Esophagus muscularis mucosa (tissue), 3 donors: ENCODE measurements at regions not wholly inside any gene's neighbourhood (a gene's known extent, or its start where the extent isn't known, plus 50 kb on each side); places are given as distances from the start of the nearest gene placed in this dataset.

ENCODE experiments used
- CTCF ChIP-seq, 3 experiments: fragments of 200-600 bp in 2 of 3; fragments of 450-650 bp in 1 of 3; sonication (generic) in 2 of 3; IDR thresholded peaks; one replicate each; pipeline ENCODE4 v1.5.1; 2017 to 2019; ENCODE audit warnings: antibody characterized with exemption in 3 of 3, mild to moderate bottlenecking in 2 of 3, moderate library complexity in 1 of 3
- POLR2A ChIP-seq: fragments of 450-650 bp; IDR thresholded peaks from one replicate; pipeline ENCODE4 v1.6.1; 2017; ENCODE audit warnings: antibody characterized with exemption, moderate library complexity, mild to moderate bottlenecking, low read depth
- POLR2AphosphoS5 ChIP-seq, 2 donors: sonication (generic); formaldehyde crosslinking; IDR thresholded peaks; one replicate each; pipeline ENCODE4 v1.6.1; 2017; ENCODE audit warnings: antibody characterized with exemption in 2 of 2

GRCh38 chr22:27337676-27338075 is 463.9 kb downstream of the MN1 start:
- TF ChIP-seq POLR2A (no peak), CTCF (IDR thresholded peaks at IDR 0.05) (no peak), POLR2AphosphoS5 (IDR thresholded peaks at IDR 0.05) (no peak)
